ENCODE measurements at regions not wholly inside any gene's neighbourhood (a gene's known extent, or its start where the extent isn't known, plus 50 kb on each side); places are given as distances from the start of the nearest gene placed in this dataset.

GRCh38 chr5:125289606-125290005 is 543.2 kb upstream of the ZNF608 start:
- no peak for DNase-seq

DNA sequence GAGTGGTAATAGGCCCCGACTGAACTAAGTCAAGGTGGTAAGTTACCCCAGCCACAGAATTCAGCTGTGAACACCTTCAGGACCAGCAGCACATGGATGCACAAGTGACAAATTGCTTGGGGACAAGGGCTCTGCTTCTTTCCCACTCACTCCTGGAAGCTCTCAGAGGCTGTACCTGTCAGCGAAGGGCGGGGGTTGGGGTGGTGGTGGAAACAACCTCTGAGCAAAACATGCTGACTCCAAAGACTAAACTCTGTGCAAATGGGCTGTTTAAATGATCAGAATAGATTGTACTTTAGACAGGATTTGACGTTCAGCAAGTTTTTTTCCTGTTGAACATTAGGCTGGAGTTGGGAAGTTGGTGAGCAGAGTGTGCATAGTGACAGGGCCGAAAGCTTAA is 544.5 kb upstream of the ZNF608 start:
- no peak for DNase-seq

- no peak for DNase-seq
Measured at GRCh38 chr5:125291447-125291846, 545.0 kb upstream of the ZNF608 start.

- no peak for DNase-seq
Measured at GRCh38 chr5:125293223-125293622, 546.8 kb upstream of the ZNF608 start.

DNA sequence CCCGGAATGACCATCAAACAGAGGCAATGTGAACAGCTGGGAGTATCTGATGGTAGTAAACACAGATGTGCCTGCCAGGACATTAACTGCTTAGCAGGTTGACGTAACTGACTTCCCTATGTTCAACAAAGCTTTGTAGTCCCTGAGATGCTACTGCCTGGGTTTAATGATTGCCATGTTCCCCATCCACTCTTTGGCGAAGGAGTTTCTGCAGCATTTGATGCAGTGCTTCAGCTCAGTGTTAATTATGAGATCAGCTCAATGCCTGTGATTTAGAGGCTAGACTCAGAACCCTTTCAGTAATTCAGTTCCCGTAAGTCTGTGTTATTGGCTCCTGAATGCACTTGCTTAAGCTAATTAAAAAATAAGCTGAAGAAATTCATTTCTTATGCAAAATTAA is 547.3 kb upstream of the ZNF608 start:
- DNase-seq, result no peak

GRCh38 chr5:125294844-125295243 is 548.4 kb upstream of the ZNF608 start:
- DNase-seq, result no peak

DNA sequence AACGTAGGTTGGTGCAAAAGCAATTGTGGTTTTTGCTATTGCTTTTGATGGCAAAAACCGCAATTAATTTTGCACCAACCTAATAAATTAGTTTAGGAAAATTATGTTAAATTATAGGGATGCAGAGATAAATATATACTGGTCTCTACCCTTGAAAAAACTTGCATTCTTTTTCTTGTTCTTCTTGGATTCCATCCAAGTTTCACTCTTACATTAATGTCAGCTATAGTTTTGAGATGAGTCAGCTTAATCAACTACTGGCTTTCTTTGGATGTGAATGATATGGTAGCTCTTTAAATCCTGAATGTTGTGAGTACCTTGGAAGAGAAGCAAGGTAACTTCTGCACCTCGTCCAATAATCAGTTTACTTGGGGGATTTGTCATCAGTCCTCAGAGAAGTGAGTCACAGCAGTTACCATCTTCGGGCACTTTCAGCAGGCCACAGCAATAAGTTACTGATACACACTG is 549.0 kb upstream of the ZNF608 start:
- no peak for DNase-seq

GRCh38 chr5:125298258-125298657 is 551.8 kb upstream of the ZNF608 start:
- DNase-seq, result no peak

GRCh38 chr5:125298746-125299379 is 552.4 kb upstream of the ZNF608 start:
- DNase-seq, result no peak

DNA sequence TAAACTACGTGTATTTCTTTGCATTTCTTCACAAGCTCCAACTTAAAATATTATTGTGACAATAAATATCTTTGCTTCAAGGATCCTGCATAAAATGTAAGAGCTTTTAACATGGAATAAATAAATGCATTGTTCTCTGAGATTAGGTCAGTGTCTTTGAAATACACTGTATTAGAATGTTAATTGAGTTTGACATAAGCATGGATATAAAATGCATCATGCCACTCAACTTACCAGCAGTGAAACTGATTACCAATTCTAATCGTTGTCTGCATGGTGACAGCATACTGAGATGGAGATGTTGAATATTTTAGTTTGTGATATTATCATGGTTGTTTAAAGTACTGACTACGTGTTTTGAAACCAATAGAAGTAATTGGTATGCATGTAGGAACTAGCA is 555.3 kb upstream of the ZNF608 start:
- DNase-seq, result no peak

- DNase-seq, result no peak
Measured at GRCh38 chr5:125302577-125302976, 556.1 kb upstream of the ZNF608 start.

DNA sequence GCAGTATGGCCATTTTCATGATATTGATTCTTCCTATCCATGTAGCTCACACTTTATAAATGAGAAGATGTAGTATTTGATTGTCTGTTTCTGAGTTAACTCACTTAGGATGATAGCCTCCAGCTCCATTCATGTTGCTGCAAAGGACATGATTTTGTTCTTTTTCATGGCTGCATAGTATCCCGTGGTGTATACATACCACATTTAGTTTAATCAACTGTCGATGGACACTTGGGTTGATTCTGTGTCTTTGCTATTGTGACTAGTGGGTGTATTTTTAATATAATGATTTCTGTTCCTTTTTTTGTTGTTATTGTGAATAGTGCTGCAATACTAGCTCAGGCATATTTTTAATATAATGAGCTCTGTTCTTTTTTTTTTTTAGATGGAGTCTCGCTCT is 560.3 kb upstream of the ZNF608 start:
- DNase-seq, result no peak

GRCh38 chr5:125310749-125311148 is 564.3 kb upstream of the ZNF608 start:
- DNase-seq, result no peak

GRCh38 chr5:125311743-125312142 is 565.3 kb upstream of the ZNF608 start:
- no peak for DNase-seq

- DNase-seq, result no peak
Measured at GRCh38 chr5:125313555-125313954, 567.1 kb upstream of the ZNF608 start.

GRCh38 chr5:125315306-125315705 is 568.9 kb upstream of the ZNF608 start:
- no peak for DNase-seq

DNA sequence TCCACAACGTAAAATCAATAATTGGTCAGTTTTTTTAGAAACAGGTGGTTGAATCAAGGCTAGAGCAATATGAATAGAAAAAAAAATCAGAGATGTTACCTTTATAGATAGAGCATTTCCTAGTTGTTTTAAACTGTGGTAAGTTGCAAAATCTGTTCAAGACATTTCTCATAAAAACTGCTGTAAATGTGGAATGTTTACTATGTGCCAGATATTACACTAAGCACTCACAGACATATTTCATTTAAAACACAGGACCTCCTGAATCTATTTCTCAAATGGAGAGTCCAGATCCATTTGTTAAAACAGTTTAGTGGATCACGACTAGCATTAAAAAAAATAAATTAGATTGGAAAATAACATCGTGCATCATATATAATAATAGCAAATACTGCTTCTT is 570.0 kb upstream of the ZNF608 start:
- DNase-seq, result no peak

DNA sequence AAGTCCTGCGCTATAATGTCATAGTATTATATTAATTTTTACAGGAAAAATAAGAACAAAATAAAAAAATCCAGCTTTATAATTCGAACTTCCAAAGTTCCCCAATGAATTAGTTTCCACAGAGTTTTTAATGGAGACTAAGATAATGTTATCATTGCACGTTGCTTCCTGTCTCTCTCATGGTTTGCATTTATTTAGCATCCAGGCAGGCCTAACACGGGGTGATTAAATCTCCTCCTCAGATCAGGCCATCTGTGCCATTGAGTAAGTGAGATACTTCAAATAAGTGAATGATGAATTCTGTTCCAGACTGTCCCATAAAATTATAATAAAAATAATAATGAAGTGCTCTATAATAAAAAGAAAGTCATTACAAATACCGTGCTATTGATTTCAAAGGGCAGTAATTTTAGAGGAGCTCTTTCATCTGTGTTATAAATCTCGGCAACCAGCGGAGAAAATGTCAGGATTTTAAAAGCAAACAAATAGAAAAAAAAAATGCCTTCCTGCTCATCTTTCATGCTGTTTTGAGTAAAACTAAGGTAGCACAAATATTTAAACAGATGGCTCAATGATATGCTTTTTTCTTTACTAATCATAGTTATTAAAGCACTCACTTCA is 570.6 kb upstream of the ZNF608 start:
- no peak for DNase-seq

- DNase-seq, result no peak
Measured at GRCh38 chr5:125317536-125317995, 571.1 kb upstream of the ZNF608 start.

DNA sequence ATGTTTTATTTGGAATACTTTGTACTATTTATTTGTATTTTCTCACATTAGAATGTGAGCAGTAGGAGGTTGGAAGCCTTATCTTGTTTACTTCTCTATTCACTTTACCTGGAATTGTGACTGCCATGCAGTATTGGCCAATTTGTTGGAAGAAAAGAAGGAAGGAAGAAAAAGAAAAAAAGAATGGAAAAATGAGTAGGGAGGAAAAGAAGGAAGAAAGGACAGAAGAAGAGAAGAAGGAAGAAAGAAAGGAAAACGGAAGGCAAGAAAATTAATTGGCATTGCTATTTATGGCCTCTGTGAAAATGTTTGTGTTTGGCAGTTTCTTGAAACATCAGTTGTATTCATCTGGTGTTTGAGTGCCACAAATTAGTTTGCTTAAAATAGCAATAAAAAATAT is 575.2 kb upstream of the ZNF608 start:
- DNase-seq, result no peak

DNA sequence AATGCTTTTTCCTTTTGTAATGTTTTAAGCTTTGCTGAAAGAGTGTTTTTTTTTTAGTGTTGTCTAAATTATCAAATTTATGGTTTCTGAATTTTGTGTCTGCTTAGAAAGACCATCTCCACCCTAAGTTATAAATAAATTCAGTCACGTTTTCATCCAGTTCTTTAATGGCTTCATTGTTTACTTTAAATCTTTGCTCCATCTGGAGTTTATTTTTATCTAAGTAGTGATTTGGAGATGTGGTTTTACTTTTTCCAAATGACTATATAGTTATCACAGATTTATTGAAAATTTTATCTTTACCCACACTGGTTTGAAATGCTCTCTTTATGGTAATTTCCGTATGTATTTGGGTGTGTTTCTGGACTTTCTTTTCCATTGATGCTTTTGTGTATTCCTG is 577.2 kb upstream of the ZNF608 start:
- no peak for DNase-seq

DNA sequence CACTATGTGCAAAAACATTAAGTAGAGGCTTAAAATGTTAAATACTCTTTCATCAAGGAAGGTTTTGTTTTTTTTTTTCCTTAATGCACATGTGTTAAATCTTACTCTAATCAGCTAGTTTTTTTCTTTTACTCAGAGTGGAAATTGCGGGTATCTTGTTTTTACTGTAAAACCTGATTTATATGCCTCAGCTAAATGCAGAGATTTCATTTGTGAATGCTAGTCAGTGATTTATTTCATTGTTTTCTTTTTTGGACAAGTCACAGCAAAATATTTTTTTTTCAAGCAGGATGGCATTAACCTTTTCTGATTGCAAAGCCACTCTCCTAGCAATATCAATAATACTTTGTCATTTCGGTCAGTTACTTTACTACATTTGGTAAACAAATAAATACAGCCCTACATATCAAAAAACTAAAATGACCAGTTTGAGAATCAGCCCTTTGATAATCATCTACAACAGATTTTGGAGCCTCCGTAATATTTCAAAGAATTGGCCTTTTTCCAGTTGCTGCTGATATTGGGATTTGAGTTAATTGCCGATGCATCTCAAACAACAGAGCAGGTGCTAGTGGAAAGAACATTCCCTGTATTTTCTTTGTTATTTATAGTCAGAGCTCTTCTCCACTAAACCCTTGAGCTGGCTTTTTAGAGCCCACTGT is 579.2 kb upstream of the ZNF608 start:
- no peak for DNase-seq

GRCh38 chr5:125326150-125326510 is 579.7 kb upstream of the ZNF608 start:
- DNase-seq, result no peak

- no peak for DNase-seq
Measured at GRCh38 chr5:125327676-125328075, 581.2 kb upstream of the ZNF608 start.

Measured in left kidney (tissue), 1 donor.